PC-9 (cell line): ENCODE measurements at regions not wholly inside any gene's neighbourhood (a gene's known extent, or its start where the extent isn't known, plus 50 kb on each side); places are given as distances from the start of the nearest gene placed in this dataset.

Source experiments
- BruUV-seq: library from RNA; stranded (reverse); fragments of 400-500 nt; replicated peaks from 2 replicates; lab custom pipeline; 2021; lab: Mats Ljungman, UMichigan
- CTCF ChIA-PET: fragments of 300-600 bp; sonication (Branson Sonifier 250); formaldehyde crosslinking; loops from one replicate; lab custom pipeline; 2022; ENCODE audit warnings: antibody characterized with exemption; lab: Charles Lee
- POLR2A ChIA-PET: fragments of 300-600 bp; sonication (Branson Sonifier 250); formaldehyde crosslinking; loops from one replicate; lab custom pipeline; 2022; ENCODE audit warnings: antibody characterized with exemption; ENCODE audit not compliant: unreplicated experiment; lab: Charles Lee
- DNase-seq, 2 experiments: peaks; one replicate each; pipeline versions ENCODE4 v3.0.0 to v3.0.0-alpha.2; 2015 to 2022; ENCODE audit warnings: mixed read lengths in 1 of 2
- H2AFZ ChIP-seq: fragments of 200-600 bp; sonication (generic); 2 replicates; pipeline ENCODE4 v1.8.1; 2017; ENCODE audit warnings: antibody characterized with exemption
- H3F3A ChIP-seq: fragments of 200-600 bp; sonication (generic); 2 replicates; pipeline ENCODE4 v1.8.1; 2017; ENCODE audit warnings: antibody characterized with exemption, mild to moderate bottlenecking, low read depth; ENCODE audit not compliant: insufficient read depth
- H3K27ac ChIP-seq: fragments of 200-600 bp; sonication (generic); 2 replicates; pipeline ENCODE4 v1.6.1; 2016; ENCODE audit warnings: mixed run types
- H3K27me3 ChIP-seq: fragments of 200-600 bp; sonication (generic); 2 replicates; pipeline ENCODE4 v1.6.1; 2016; ENCODE audit warnings: low read depth, mixed run types; ENCODE audit not compliant: insufficient read depth
- H3K36me3 ChIP-seq: fragments of 200-600 bp; sonication (generic); 2 replicates; pipeline ENCODE4 v1.6.1; 2016; ENCODE audit warnings: low read depth, mixed run types
- H3K4me1 ChIP-seq: fragments of 200-600 bp; sonication (generic); replicated peaks from 2 replicates; pipeline ENCODE4 v1.6.1; 2016; ENCODE audit warnings: mixed run types; ENCODE audit not compliant: insufficient read depth
- H3K4me2 ChIP-seq: fragments of 200-600 bp; sonication (generic); 2 replicates; pipeline ENCODE4 v1.6.1; 2017; ENCODE audit warnings: mixed run types
- H3K4me3 ChIP-seq: fragments of 200-600 bp; sonication (generic); 2 replicates; pipeline ENCODE4 v1.6.1; 2016; ENCODE audit warnings: mixed run types
- H3K79me2 ChIP-seq: fragments of 200-600 bp; sonication (generic); 2 replicates; pipeline ENCODE4 v1.6.1; 2017; ENCODE audit warnings: low read depth, mixed run types
- H3K9me2 ChIP-seq: fragments of 200-600 bp; sonication (generic); 2 replicates; pipeline ENCODE4 v1.8.1; 2017; ENCODE audit warnings: mild to moderate bottlenecking; ENCODE audit not compliant: insufficient read depth
- H3K9me3 ChIP-seq: fragments of 200-600 bp; sonication (generic); 2 replicates; pipeline ENCODE4 v1.8.1; 2016; ENCODE audit warnings: low read depth; ENCODE audit not compliant: insufficient read depth
- H4K20me1 ChIP-seq: fragments of 200-600 bp; sonication (generic); 2 replicates; pipeline ENCODE4 v1.8.1; 2017; ENCODE audit not compliant: insufficient read depth
- EZH2 ChIP-seq: fragments of 200-600 bp; sonication (generic); IDR thresholded peaks from 2 replicates; pipeline ENCODE4 v1.8.0; 2017; ENCODE audit warnings: antibody characterized with exemption, low read depth
- intact Hi-C: fragments of 100-400 bp; cut with micrococcal nuclease; formaldehyde crosslinking; loops from one replicate; pipeline ENCODE4 v1.10.0; 2022; ENCODE audit not compliant: unreplicated experiment
- TF ChIP-seq, protein P1 (sequence below): fragments of 200-600 bp; sonication (generic); conservative IDR thresholded peaks from 2 replicates; pipeline ENCODE4 v1.6.1; 2017; ENCODE audit warnings: mixed run types, antibody characterized with exemption, mild to moderate bottlenecking, moderate library complexity

DNA sequence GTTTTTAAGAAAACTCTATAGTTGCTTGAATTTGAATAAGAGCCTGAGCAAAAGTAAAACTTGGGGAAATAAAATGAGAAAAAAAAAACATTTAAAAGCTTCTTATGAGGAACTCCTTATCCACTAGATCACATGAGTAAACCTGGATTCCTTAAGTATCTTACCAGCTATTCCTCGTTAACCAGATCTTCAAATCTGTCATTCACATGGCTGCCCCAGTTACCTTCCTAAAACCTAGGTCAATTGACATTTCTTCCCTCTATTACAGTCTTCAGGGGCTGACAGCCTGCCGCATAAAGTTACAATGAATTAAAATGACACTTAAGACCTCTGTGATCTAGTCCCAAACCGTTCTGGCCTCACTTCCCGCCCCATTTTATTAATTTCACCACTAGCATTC is 583.6 kb downstream of the NR2F2 start:
- ChIA-PET POLR2A (no interaction called here), CTCF (no interaction called here)
- BruUV-seq, result no TSS peak
- Histone ChIP-seq H3K4me1 (no peaks in the 10 kb centered on the region), H3K27ac (no peak overlapping the region), H3K9me2 (no peaks in the 10 kb centered on the region), H2AFZ (no peak overlapping the region), H3K4me2 (no peak overlapping the region), H3K79me2 (no peaks in the 10 kb centered on the region), H4K20me1 (no peaks in the 10 kb centered on the region), H3K27me3 (no peaks in the 10 kb centered on the region), H3F3A (no peaks in the 10 kb centered on the region), H3K9me3 (0 out of 2 replicates have a peak, but pooled peaks cover 5% of the 10 kb centered on the region), H3K4me3 (no peak overlapping the region), H3K36me3 (no peaks in the 10 kb centered on the region)
- intact Hi-C loops, result no loop called here
- TF ChIP-seq, protein P1, sequence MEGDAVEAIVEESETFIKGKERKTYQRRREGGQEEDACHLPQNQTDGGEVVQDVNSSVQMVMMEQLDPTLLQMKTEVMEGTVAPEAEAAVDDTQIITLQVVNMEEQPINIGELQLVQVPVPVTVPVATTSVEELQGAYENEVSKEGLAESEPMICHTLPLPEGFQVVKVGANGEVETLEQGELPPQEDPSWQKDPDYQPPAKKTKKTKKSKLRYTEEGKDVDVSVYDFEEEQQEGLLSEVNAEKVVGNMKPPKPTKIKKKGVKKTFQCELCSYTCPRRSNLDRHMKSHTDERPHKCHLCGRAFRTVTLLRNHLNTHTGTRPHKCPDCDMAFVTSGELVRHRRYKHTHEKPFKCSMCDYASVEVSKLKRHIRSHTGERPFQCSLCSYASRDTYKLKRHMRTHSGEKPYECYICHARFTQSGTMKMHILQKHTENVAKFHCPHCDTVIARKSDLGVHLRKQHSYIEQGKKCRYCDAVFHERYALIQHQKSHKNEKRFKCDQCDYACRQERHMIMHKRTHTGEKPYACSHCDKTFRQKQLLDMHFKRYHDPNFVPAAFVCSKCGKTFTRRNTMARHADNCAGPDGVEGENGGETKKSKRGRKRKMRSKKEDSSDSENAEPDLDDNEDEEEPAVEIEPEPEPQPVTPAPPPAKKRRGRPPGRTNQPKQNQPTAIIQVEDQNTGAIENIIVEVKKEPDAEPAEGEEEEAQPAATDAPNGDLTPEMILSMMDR, result no peak
- TF ChIP-seq EZH2, result no peak
- no peak for DNase-seq

DNA sequence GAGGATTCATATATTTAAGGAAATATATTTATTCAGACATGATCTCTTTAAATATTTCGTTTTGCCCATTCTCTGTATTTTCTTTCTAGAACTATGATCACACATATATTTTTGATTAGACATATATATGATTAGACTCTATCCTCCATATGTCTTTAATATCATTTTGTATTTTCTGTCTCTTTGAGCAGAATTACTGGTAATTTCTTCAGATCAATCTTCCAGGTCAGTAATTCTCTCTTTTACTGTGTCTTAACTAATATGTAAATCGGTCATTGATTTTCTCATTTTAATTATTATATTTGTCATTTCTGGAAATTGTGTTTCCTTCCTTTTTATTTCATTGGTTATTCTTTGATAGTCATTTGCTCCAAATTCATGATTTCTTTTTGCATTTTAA is 586.2 kb downstream of the NR2F2 start:
- H3K9me3 ChIP-seq, result 0 out of 2 replicates have a peak, but pooled peaks cover 5% of the 10 kb centered on the region
- no peaks in the 10 kb centered on the region for H3K4me1 ChIP-seq
- TF ChIP-seq, protein P1, result no peak
- no peak for TF ChIP-seq EZH2
- no peaks in the 10 kb centered on the region for H3K27me3 ChIP-seq
- H3K9me2 ChIP-seq, result no peaks in the 10 kb centered on the region
- no peaks in the 10 kb centered on the region for H3K79me2 ChIP-seq
- H4K20me1 ChIP-seq, result no peaks in the 10 kb centered on the region
- no peak overlapping the region for H3K4me2 ChIP-seq
- no peaks in the 10 kb centered on the region for H3F3A ChIP-seq
- intact Hi-C loops, result no loop called here
- DNase-seq, result no peak
- no peak overlapping the region for H2AFZ ChIP-seq
- CTCF ChIA-PET, result no interaction called here
- no TSS peak for BruUV-seq
- H3K36me3 ChIP-seq, result no peaks in the 10 kb centered on the region
- POLR2A ChIA-PET, result no interaction called here
- no peak overlapping the region for H3K27ac ChIP-seq
- no peak overlapping the region for H3K4me3 ChIP-seq

DNA sequence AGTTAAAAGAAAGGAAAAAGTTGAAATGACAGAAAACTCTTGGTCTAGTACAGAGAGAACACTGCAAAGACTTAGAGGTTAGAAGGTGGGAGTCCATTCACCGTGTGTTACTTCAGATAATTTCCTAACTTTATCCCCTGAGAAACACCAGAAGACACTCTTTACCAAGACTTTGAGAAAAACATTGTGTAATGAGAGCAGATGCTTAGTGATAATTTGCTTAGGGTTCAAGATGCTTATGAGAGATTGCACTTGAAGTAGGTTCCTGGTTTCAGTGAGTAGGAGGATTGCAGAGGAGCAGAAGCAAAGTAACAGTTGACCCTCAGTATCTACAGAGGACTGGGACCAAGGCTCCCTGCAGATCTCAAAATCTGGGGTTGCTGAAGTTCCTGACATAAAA is 594.1 kb downstream of the NR2F2 start:
- no peaks in the 10 kb centered on the region for H3K27me3 ChIP-seq
- H3K79me2 ChIP-seq, result no peaks in the 10 kb centered on the region
- H3K4me1 ChIP-seq, result no peaks in the 10 kb centered on the region
- no peak for DNase-seq
- intact Hi-C loops, result no loop called here
- H2AFZ ChIP-seq, result no peak overlapping the region
- BruUV-seq, result no TSS peak
- no peaks in the 10 kb centered on the region for H3K36me3 ChIP-seq
- ChIA-PET CTCF (no interaction called here), POLR2A (interaction anchor here (0.7 kb wide), 1 partner anchor 234 kb away, joined by 6 read pairs; no protein-coding TSS in a partner anchor)
- H3K4me2 ChIP-seq, result no peak overlapping the region
- no peaks in the 10 kb centered on the region for H3K9me3 ChIP-seq
- no peak overlapping the region for H3K27ac ChIP-seq
- TF ChIP-seq, protein P1, result no peak
- TF ChIP-seq EZH2, result no peak
- no peaks in the 10 kb centered on the region for H4K20me1 ChIP-seq
- no peaks in the 10 kb centered on the region for H3F3A ChIP-seq
- no peak overlapping the region for H3K4me3 ChIP-seq
- no peaks in the 10 kb centered on the region for H3K9me2 ChIP-seq
